GM21723 (cell line): ENCODE measurements at regions not wholly inside any gene's neighbourhood (a gene's known extent, or its start where the extent isn't known, plus 50 kb on each side); places are given as distances from the start of the nearest gene placed in this dataset.
A peak's percentile ranks its signal among the peaks of the same experiment; 100 is the strongest.
"Not testable (repeated sequence)": the region's sequence is repeated elsewhere in the genome, so short reads cannot be mapped to it uniquely, and the experiment has no call there.

Experiments
- ATAC-seq: cut with Tn5 transposase; IDR thresholded peaks from one replicate; pipeline ENCODE4 v1.9.1; 2021; ENCODE audit warnings: mild to moderate bottlenecking, moderate library complexity; ENCODE audit not compliant: unreplicated experiment

- no peak for ATAC-seq
These were observed 80.0 kb downstream of the SHOX2 start for GRCh38 chr3:158026236-158026635.

- not testable (repeated sequence) for ATAC-seq
These were observed 86.3 kb downstream of the SHOX2 start for GRCh38 chr3:158019897-158020296.

GRCh38 chr3:158018462-158018861 is 87.8 kb downstream of the SHOX2 start:
- no peak for ATAC-seq

- ATAC-seq = no peak
These were observed 93.3 kb downstream of the SHOX2 start for GRCh38 chr3:158012901-158013300.

GRCh38 chr3:158005391-158006100 is 100.7 kb downstream of the SHOX2 start:
- no peak for ATAC-seq

GRCh38 chr3:157999246-157999645 is 107.0 kb downstream of the SHOX2 start:
- ATAC-seq = no peak

GRCh38 chr3:157982359-157982758 is 123.9 kb downstream of the SHOX2 start:
- ATAC-seq = no peak

GRCh38 chr3:157981819-157982218 is 124.4 kb downstream of the SHOX2 start:
- no peak for ATAC-seq

GRCh38 chr3:157979022-157979421 is 127.2 kb downstream of the SHOX2 start:
- no peak for ATAC-seq

GRCh38 chr3:157961665-157962064 is 144.6 kb downstream of the SHOX2 start:
- no peak for ATAC-seq

- ATAC-seq = no peak
These were observed 147.8 kb downstream of the SHOX2 start for GRCh38 chr3:157958457-157958856.

GRCh38 chr3:157956850-157957249 is 149.4 kb downstream of the SHOX2 start:
- ATAC-seq = no peak

- ATAC-seq = no peak
These were observed 150.0 kb downstream of the SHOX2 start for GRCh38 chr3:157956176-157956575.

GRCh38 chr3:157953565-157953964 is 152.7 kb downstream of the SHOX2 start:
- ATAC-seq = no peak

GRCh38 chr3:157948605-157949383 is 157.4 kb downstream of the SHOX2 start:
- ATAC-seq = no peak

GRCh38 chr3:157939166-157939565 is 167.1 kb downstream of the SHOX2 start:
- no peak for ATAC-seq

- ATAC-seq = no peak
These were observed 168.0 kb downstream of the SHOX2 start for GRCh38 chr3:157938154-157938779.

GRCh38 chr3:157931517-157931916 is 174.7 kb downstream of the SHOX2 start:
- no peak for ATAC-seq

- no peak for ATAC-seq
These were observed 176.0 kb downstream of the SHOX2 start for GRCh38 chr3:157930000-157930780.

- ATAC-seq = no peak
These were observed 179.4 kb downstream of the SHOX2 start for GRCh38 chr3:157926822-157927221.

GRCh38 chr3:157922614-157923013 is 183.6 kb downstream of the SHOX2 start:
- ATAC-seq = peak; percentile 74
